DLD1 (cell line): ENCODE measurements at regions not wholly inside any gene's neighbourhood (a gene's known extent, or its start where the extent isn't known, plus 50 kb on each side); places are given as distances from the start of the nearest gene placed in this dataset.
"Not testable (repeated sequence)": the region's sequence is repeated elsewhere in the genome, so short reads cannot be mapped to it uniquely, and the experiment has no call there.

ENCODE experiments used
- in situ Hi-C: cut with HindIII; loops from 2 replicates; pipeline ENCODE4 v1.10.0; 2017; ENCODE audit warnings: low sequenced_read_pairs

DNA sequence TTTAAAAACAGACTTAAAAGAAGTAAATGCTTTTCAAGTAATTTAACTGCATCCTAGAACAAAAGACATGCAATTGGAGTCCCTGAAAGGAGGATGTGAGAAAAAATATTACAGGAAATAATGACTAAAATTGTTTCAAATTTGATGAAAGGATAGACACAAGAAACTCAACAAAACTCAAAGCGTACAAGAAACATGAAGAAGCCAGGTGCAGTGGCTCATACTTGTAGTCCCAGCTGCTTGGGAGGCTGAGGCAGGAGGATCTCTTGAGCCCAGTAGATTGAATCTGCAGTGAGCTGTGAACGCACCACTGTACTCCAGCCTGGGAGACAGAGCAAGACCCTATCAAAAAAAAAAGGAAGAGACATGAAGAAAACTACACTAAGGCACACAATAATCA is 118.1 kb upstream of the SLC39A10 start:
- in situ Hi-C loops: no loop called here

DNA sequence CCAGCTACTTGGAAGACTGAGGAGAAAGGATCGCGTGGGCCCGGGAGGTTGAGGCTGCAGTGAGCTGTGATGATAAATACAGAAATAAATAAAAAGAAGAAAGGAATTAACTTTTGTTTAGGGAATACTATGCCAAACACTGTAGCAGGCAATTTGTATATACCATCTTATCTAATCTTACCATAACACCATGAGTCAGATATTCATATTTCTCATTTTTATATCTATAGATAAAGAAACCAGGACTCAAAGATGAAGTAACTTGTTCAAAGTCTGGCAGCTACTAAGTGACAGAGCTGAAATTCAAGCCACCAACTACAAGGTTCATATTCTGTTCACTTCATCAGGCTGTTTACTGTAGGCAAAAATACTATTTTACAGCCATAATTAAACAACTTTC is 119.2 kb upstream of the SLC39A10 start:
- in situ Hi-C loops: no loop called here

DNA sequence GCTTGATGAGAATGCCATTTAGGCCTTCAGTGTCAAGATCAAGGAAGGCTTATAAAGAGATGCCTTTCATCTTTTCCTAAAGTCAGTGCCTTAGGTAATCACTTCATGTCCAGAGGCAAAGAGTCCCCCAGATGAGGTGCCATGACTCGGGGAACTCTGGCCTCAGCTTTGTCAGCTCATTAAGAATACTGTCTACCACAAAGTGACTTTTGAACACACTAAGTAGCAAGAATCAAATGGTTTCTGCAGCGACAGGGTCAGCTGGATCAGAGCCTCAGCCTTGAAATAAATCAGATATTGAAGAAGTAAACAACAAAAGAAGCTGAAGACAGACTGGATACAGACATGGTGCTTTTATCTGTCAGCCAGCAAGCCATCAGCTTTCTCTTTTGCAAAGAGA is 120.1 kb upstream of the SLC39A10 start:
- in situ Hi-C loops: no loop called here

GRCh38 chr2:195535911-195536522 is 121.0 kb upstream of the SLC39A10 start:
- in situ Hi-C loops: no loop called here

GRCh38 chr2:195534971-195535370 is 122.1 kb upstream of the SLC39A10 start:
- in situ Hi-C loops: no loop called here

DNA sequence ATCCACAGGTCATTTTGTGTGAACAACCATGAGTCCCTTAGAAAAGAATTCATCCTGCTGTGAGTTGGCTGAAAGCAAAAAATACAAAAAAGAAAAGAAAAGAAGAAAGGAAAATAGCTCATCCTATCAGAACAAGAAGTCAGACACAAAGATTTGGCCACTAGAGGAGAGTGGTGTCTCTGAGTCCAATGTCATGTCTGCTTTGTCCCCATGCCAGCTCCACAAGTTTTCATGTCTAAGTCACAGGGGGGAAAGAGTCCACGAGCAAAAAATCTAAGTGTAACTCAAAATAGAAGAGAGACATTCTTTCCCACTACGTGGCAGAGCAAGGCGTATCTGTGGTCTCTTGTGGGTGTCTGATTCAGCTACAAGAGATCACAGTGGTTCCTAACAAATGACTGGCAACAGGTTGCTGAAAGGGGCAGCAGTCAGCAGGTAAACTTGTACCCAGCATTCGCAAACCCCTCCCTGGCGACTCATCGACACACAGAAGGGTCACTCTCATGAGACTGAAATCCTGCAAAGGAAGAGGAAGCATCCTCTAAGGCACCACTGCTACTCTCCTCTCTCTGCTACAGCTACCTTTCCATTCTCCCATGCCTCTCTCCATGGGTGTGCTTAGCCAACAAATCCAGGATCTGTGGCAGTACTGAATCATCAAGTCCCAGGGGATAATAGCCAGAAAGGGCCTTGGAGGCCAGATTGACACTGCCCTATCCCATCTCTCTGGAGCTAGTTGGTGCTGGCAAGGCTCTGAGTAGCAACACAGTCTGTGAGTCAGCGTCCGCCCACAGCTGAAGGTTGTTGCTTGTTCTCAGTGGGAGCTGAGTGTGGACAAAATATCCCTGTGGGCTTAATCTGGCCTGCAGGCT is 123.0 kb upstream of the SLC39A10 start:
- in situ Hi-C loops: no loop called here

GRCh38 chr2:195532628-195533271 is 124.3 kb upstream of the SLC39A10 start:
- in situ Hi-C loops: no loop called here

DNA sequence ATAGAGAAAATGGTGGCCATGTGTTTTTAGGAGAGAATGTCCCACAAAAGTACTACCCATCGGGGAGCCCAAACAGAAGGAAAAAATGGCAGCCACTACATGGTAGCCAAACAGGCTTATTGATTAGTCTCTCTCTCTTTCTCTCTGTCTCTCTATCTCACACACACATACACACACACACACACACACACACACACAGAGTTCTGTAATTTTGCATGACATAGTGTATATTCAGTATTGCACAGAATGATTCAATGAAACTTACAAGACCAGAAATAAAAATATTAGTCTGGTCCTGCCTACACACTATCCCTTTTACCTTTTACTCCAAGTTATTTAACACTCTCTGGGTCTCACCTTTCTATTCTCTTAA is 124.8 kb upstream of the SLC39A10 start:
- in situ Hi-C loops: no loop called here

GRCh38 chr2:195531754-195532153 is 125.3 kb upstream of the SLC39A10 start:
- in situ Hi-C loops: no loop called here

DNA sequence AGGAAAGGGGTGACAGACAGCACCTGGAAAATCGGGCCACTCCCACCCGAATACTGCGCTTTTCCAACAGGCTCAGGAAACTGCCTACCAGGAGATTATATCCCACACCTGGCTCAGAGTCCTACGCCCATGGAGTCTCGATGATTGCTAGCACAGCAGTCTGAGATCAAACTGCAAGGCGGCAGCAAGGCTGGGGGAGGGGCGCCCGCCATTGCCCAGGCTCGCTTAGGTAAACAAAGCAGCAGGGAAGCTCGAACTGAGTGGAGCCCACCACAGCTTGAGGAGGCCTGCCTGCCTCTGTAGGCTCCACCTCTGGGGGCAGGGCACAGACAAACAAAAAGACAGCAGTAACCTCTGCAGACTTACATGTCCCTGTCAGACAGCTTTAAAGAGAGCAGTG is 133.8 kb upstream of the SLC39A10 start:
- in situ Hi-C loops: not testable (repeated sequence)

DNA sequence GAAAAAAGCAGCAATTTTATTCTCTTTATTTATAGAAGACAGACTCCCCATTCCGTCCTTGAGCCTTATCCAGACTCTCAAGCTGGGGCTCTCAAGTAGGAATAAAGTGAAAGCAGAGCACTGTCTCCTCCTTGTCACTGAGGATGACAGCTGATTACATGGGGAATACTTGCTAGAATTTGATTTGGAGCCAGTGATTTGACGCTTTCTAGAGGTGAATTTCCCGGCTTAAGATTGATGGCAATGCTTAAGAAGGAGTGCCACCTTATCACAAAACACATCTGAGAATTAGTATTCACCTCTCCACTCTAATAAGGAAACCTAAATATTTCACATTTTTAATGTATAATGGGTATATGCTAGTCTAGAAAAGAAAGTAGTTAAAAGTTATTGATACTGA is 135.4 kb upstream of the SLC39A10 start:
- in situ Hi-C loops: no loop called here

DNA sequence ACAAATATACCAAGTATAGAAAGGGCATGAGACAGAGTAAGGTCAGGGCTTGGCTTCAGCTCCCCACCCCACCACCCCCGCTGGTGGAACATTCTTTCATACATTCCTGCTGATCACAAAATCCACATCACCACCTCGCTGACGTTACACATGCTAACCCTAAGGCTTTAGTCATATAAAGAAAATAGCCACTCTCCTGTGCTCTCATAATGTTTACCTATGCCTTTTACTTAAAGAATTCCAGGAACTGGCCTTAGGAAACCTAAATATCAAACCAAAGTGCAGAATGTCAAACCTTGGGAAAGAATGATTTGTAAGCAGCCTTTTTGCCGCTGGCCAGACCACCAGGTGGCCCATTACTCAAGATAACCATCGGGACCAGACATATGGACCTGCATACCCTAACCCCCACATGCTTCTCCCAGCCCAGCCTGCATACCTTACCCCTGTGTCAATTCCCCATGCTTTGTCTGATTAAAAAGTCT is 136.3 kb upstream of the SLC39A10 start:
- in situ Hi-C loops: no loop called here

DNA sequence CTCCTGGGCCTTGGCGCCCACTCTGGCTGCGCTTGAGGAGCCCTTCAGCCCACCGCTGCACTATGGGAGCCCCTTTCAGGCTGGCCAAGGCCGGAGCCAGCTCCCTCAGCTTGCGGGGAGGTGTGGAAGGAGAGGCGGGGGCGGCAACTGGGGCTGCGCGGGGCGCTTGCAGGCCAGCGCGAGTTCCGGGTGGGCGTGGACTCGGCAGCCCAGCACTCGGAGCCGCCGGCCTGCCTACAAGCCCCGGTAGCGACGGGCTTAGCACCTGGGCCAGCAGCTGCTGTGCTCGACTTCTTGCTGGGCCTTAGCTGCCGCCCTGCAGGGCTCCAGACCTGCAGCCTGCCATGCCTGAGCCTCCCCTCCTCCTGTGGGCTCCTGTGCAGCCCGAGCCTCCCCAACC is 141.5 kb upstream of the SLC39A10 start:
- in situ Hi-C loops: no loop called here

GRCh38 chr2:195514365-195514764 is 142.7 kb upstream of the SLC39A10 start:
- in situ Hi-C loops: no loop called here

GRCh38 chr2:195513119-195513518 is 143.9 kb upstream of the SLC39A10 start:
- in situ Hi-C loops: no loop called here

GRCh38 chr2:195509551-195509950 is 147.5 kb upstream of the SLC39A10 start:
- in situ Hi-C loops: no loop called here

DNA sequence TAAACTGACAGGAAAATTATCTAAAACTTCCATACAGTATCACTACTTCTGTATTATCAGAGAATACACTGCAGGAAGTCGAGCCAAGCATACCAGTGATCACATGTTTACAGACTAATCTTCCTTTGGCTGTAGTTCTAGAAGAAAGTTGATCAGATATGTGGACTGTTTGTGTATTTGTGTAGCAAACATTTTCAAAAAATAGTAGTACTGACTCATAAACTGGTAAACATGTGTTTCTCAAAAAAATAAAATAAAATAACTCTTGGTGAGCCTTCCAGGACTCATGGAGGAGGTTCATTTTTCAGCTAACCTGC is 148.9 kb upstream of the SLC39A10 start:
- in situ Hi-C loops: no loop called here

DNA sequence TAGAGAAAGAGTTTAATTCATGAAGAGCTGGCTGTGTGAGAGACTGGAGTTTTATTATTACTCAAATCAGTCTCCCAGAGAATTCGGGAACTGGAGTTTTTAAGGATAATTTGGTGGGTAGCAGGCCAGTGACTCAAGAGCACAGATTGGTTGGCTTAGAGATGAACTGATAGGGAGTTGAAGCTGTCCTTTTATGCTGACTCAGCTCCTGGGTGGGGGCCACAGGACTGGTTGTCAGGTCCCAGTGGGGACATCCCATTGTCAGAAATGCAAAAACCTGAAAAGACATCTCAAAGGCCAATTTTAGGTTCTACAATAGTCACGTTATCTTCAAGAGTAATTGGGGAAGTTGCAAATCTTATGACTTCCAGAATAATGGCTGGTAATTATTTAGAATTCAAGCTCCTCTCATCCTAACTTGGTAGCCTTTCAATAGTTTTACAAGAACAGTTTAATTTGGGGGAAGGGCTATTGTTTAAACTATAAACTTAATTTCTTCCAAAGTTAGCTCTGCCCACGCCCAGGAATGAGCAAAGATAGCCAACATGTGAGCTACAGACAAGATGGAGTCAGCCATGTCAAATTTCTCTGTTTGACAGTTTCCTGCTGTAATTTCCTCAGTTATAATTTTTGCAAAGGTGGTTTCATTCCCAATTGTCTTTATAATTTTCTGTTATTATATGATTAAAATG is 149.4 kb upstream of the SLC39A10 start:
- in situ Hi-C loops: no loop called here

GRCh38 chr2:195505701-195506100 is 151.3 kb upstream of the SLC39A10 start:
- in situ Hi-C loops: no loop called here

- in situ Hi-C loops: no loop called here
These were observed 153.8 kb upstream of the SLC39A10 start for GRCh38 chr2:195503208-195503607.

DNA sequence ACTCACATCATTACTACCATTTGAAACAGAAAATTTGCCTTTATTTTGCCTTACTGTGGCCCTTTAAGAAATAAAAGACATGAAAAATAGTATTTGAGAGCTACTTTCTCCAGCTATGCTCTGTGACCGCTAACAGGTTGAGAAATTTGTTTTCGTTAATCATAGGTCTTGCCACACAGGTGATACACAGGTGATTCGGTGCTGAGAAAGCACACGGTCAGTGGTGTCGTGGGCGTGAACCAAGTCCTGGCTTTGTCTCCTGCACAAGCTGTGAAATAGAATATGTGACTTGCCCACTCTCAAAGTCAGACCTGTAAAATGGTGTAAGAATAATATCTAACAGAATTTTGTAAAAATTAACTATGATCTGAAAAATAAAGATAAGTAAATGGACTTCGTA is 155.3 kb upstream of the SLC39A10 start:
- in situ Hi-C loops: no loop called here
